ENCODE measurements at regions not wholly inside any gene's neighbourhood (a gene's known extent, or its start where the extent isn't known, plus 50 kb on each side); places are given as distances from the start of the nearest gene placed in this dataset.

- no peak overlapping the region for H3K4me3 ChIP-seq (ENCODE audit: low read depth, low read length)
- no peak for TF ChIP-seq CTCF (IDR thresholded peaks at IDR 0.05; ENCODE audit: low read depth, low read length, missing control alignments)
- DNase-seq (ENCODE audit: low read depth) = no peak
Observed at GRCh38 chr2:211225784-211226183, 669.4 kb downstream of the CPS1 start.

GRCh38 chr2:211228559-211228958 lies 672.2 kb downstream of the CPS1 start:
- no peak for TF ChIP-seq CTCF (IDR thresholded peaks at IDR 0.05; ENCODE audit: low read depth, low read length, missing control alignments)
- DNase-seq (ENCODE audit: low read depth) = no peak
- no peak overlapping the region for H3K4me3 ChIP-seq (ENCODE audit: low read depth, low read length)

GRCh38 chr2:211237586-211238275 lies 681.3 kb downstream of the CPS1 start:
- no peak for TF ChIP-seq CTCF (IDR thresholded peaks at IDR 0.05; ENCODE audit: low read depth, low read length, missing control alignments)
- H3K4me3 ChIP-seq (ENCODE audit: low read depth, low read length) = no peak overlapping the region
- no peak for DNase-seq (ENCODE audit: low read depth)

- no peak for TF ChIP-seq CTCF (IDR thresholded peaks at IDR 0.05; ENCODE audit: low read depth, low read length, missing control alignments)
- DNase-seq (ENCODE audit: low read depth) = no peak
Observed at GRCh38 chr2:211241891-211242290, 685.5 kb downstream of the CPS1 start.

GRCh38 chr2:211247751-211248150 lies 691.4 kb downstream of the CPS1 start:
- H3K4me3 ChIP-seq (ENCODE audit: low read depth, low read length) = no peak overlapping the region
- no peak for TF ChIP-seq CTCF (IDR thresholded peaks at IDR 0.05; ENCODE audit: low read depth, low read length, missing control alignments)
- no peak for DNase-seq (ENCODE audit: low read depth)

More at GRCh38 chr2:211241891-211242290, 685.5 kb downstream of the CPS1 start:
- no peak overlapping the region for H3K4me3 ChIP-seq (ENCODE audit: low read depth, low read length)

GRCh38 chr2:211248841-211249240 lies 692.4 kb downstream of the CPS1 start:
- H3K4me3 ChIP-seq (ENCODE audit: low read depth, low read length) = no peak overlapping the region
- no peak for TF ChIP-seq CTCF (IDR thresholded peaks at IDR 0.05; ENCODE audit: low read depth, low read length, missing control alignments)
- no peak for DNase-seq (ENCODE audit: low read depth)

GRCh38 chr2:211251016-211251415 lies 694.6 kb downstream of the CPS1 start:
- TF ChIP-seq CTCF (IDR thresholded peaks at IDR 0.05; ENCODE audit: low read depth, low read length, missing control alignments) = no peak
- H3K4me3 ChIP-seq (ENCODE audit: low read depth, low read length) = no peak overlapping the region
- DNase-seq (ENCODE audit: low read depth) = no peak

All from GM12864 (cell line).